Duodenal mucosa (tissue), 2 donors: ENCODE measurements at regions not wholly inside any gene's neighbourhood (a gene's known extent, or its start where the extent isn't known, plus 50 kb on each side); places are given as distances from the start of the nearest gene placed in this dataset.

Experiments used
- H3K27ac ChIP-seq: one replicate; pipeline ENCODE4 v1.7.0; 2013; ENCODE audit warnings: low read depth, low read length
- H3K27me3 ChIP-seq, 2 donors: one replicate each; pipeline ENCODE4 v1.7.0; 2013; ENCODE audit warnings: low read length in 2 of 2, control low read depth in 1 of 2; ENCODE audit not compliant: insufficient read depth in 2 of 2, control insufficient read depth in 1 of 2
- H3K36me3 ChIP-seq, 2 donors: one replicate each; pipeline ENCODE4 v1.7.0; 2013; ENCODE audit warnings: low read length in 2 of 2, control low read depth in 1 of 2; ENCODE audit not compliant: insufficient read depth in 2 of 2, control insufficient read depth in 1 of 2
- H3K4me1 ChIP-seq, 2 donors: one replicate each; pipeline ENCODE4 v1.7.0; 2013; ENCODE audit warnings: low read length in 2 of 2, control low read depth in 1 of 2; ENCODE audit not compliant: insufficient read depth in 2 of 2, control insufficient read depth in 1 of 2
- H3K4me3 ChIP-seq, 2 donors: one replicate each; pipeline ENCODE4 v1.7.0; 2013; ENCODE audit warnings: low read length in 2 of 2, low read depth in 1 of 2
- H3K9ac ChIP-seq, 2 donors: one replicate each; pipeline ENCODE4 v1.7.0; 2013; ENCODE audit warnings: low read length in 2 of 2, low read depth in 1 of 2
- H3K9me3 ChIP-seq, 2 donors: one replicate each; pipeline ENCODE4 v1.7.0; 2013; ENCODE audit warnings: low read length in 2 of 2, control low read depth in 1 of 2; ENCODE audit not compliant: control insufficient read depth in 1 of 2

DNA sequence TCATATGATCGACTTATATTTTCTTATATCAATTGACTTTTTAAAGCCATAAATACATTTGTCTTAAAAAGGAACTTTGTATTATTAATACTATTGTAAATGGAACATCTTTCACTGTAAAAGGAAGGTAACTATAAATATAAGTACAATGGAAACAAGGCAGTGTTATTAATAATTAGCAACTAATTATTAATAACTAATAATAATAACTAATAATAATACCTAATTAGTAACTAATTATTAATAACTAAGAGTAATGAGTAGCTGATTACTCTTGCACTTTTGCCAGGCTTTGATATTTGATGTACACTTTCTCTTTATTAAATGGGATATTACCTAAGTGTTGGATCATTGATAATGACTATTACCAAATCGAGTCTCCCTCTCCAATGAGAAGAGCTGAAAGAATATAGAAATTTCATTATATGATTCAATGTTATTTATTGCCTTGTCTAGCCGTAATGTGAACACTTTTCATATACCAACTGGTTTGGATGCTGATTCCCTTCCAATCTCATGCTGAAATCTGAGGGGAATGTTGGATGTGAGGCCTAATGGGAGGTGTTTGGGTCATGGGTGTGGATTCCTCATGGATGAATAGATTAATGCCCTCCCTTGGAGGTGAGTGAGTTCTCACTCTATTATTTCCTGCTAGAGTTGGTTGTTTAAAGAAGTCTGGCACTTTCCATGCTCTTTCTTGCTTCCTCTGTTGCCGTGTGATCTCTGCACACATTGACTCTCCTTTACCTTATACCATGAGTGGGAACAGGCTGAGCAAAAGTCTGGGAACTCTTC lies 202.1 kb upstream of the ZBTB20 start:
- Histone ChIP-seq H3K36me3 (no peaks in the 10 kb centered on the region), H3K27ac (no peak overlapping the region), H3K9me3 (no peaks in the 10 kb centered on the region), H3K27me3 (no peaks in the 10 kb centered on the region), H3K4me3 (no peak overlapping the region), H3K4me1 (no peaks in the 10 kb centered on the region), H3K9ac (no peak overlapping the region)

- Histone ChIP-seq H3K4me3 (no peak overlapping the region), H3K27me3 (no peaks in the 10 kb centered on the region), H3K4me1 (no peaks in the 10 kb centered on the region), H3K36me3 (no peaks in the 10 kb centered on the region), H3K9me3 (no peaks in the 10 kb centered on the region), H3K9ac (no peak overlapping the region), H3K27ac (no peak overlapping the region)
Observed at GRCh38 chr3:115350606-115351005, 203.5 kb upstream of the ZBTB20 start.

DNA sequence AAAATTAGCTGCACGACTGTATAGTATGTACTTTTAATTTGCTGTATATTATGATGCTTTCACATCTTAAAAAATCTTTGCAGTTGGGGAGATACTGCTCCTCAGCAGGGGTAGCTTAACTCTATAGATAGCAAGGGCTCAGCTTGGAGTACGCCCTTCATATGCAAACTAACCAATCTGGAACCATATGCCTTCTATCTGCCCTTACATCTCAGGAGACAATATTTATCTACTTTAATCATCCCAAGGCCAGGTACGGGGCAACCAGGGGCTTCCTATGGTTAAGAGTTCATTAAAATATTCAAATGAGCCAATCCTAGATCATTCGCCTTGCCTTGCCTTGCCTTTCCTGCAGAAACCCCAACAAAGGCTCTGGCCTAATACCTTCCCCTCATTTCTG lies 204.1 kb upstream of the ZBTB20 start:
- Histone ChIP-seq H3K4me1 (no peaks in the 10 kb centered on the region), H3K4me3 (no peak overlapping the region), H3K9ac (no peak overlapping the region), H3K36me3 (no peaks in the 10 kb centered on the region), H3K27me3 (no peaks in the 10 kb centered on the region), H3K27ac (no peak overlapping the region), H3K9me3 (no peaks in the 10 kb centered on the region)

DNA sequence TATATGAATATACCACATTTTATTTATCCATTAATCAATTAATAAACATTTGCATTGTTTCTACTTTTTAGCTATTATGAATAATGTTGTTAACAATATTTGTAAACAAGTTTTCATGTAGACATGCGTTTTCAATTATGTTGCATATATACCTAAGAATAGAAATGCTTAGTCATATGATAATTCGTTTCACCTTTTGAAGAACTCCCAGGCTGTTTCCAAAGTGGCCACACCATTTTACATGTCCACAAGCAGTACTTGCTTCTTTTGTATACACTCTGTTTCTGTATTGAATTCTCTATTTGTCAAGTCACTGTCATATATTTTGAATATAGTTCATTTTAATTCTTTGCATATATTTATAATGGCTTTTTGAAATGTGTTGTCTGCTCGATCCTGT lies 206.9 kb upstream of the ZBTB20 start:
- Histone ChIP-seq H3K4me1 (no peaks in the 10 kb centered on the region), H3K36me3 (no peaks in the 10 kb centered on the region), H3K27me3 (no peaks in the 10 kb centered on the region), H3K9me3 (no peaks in the 10 kb centered on the region), H3K4me3 (no peak overlapping the region), H3K27ac (no peak overlapping the region), H3K9ac (no peak overlapping the region)

DNA sequence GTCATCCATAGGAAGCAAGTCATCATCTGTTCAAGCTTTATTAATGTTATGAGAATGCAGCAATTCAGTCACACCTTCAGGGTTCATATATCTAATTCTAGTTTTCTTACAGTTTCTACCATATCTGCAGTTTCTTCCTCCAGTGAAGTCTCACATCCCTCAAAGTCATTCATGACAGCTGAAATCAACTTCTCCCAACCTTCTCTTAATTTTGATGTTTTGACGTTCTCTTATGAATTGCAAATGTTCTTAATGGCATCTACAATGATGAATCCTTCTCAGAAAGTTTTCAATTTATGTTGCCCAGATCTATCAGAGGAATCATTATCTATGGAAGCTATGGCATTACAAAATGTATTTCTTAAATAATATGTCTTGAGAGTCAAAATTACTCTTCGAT lies 210.4 kb upstream of the ZBTB20 start:
- no peak overlapping the region for H3K9ac ChIP-seq
- H3K27me3 ChIP-seq: no peaks in the 10 kb centered on the region
- no peak overlapping the region for H3K27ac ChIP-seq
- no peak overlapping the region for H3K4me3 ChIP-seq
- no peaks in the 10 kb centered on the region for H3K4me1 ChIP-seq
- H3K9me3 ChIP-seq: no peaks in the 10 kb centered on the region
- H3K36me3 ChIP-seq: no peaks in the 10 kb centered on the region

GRCh38 chr3:115359536-115359935 lies 212.4 kb upstream of the ZBTB20 start:
- Histone ChIP-seq H3K27me3 (no peaks in the 10 kb centered on the region), H3K4me3 (no peak overlapping the region), H3K9me3 (no peaks in the 10 kb centered on the region), H3K27ac (no peak overlapping the region), H3K9ac (no peak overlapping the region), H3K36me3 (no peaks in the 10 kb centered on the region), H3K4me1 (no peaks in the 10 kb centered on the region)

- Histone ChIP-seq H3K27ac (no peak overlapping the region), H3K36me3 (no peaks in the 10 kb centered on the region), H3K4me1 (no peaks in the 10 kb centered on the region), H3K27me3 (no peaks in the 10 kb centered on the region), H3K4me3 (no peak overlapping the region), H3K9ac (no peak overlapping the region), H3K9me3 (no peaks in the 10 kb centered on the region)
Observed at GRCh38 chr3:115361806-115362205, 214.7 kb upstream of the ZBTB20 start.

DNA sequence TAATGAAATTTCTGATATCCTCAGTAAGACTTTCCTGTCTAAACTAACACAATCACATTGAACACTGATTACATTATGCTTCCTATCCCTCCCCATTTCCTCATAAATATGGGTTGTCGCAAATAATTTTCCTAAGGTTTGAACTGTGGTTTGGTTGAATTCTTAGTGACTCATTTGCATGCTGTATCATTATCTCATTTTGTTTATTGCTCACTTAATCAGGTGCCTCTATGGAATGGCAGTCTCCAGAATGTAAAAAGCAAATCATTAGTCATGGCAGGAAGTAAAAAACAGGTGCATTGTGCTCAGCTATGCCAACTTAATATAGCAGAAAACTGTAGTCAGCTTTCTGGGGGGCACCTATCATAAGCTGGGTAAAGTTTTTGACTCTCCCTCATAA lies 216.0 kb upstream of the ZBTB20 start:
- no peak overlapping the region for H3K4me3 ChIP-seq
- H3K36me3 ChIP-seq: no peaks in the 10 kb centered on the region
- H3K9me3 ChIP-seq: no peaks in the 10 kb centered on the region
- no peak overlapping the region for H3K9ac ChIP-seq
- H3K27ac ChIP-seq: no peak overlapping the region
- no peaks in the 10 kb centered on the region for H3K4me1 ChIP-seq
- H3K27me3 ChIP-seq: no peaks in the 10 kb centered on the region

GRCh38 chr3:115369021-115369420 lies 221.9 kb upstream of the ZBTB20 start:
- no peak overlapping the region for H3K9ac ChIP-seq
- H3K4me1 ChIP-seq: no peaks in the 10 kb centered on the region
- H3K4me3 ChIP-seq: no peak overlapping the region
- H3K9me3 ChIP-seq: no peaks in the 10 kb centered on the region
- no peak overlapping the region for H3K27ac ChIP-seq
- no peaks in the 10 kb centered on the region for H3K27me3 ChIP-seq
- no peaks in the 10 kb centered on the region for H3K36me3 ChIP-seq

GRCh38 chr3:115375362-115375761 lies 228.3 kb upstream of the ZBTB20 start:
- Histone ChIP-seq H3K9me3 (no peaks in the 10 kb centered on the region), H3K27ac (no peak overlapping the region), H3K4me1 (no peaks in the 10 kb centered on the region), H3K9ac (no peak overlapping the region), H3K4me3 (no peak overlapping the region), H3K36me3 (no peaks in the 10 kb centered on the region), H3K27me3 (no peaks in the 10 kb centered on the region)
